Fibroblast of lung (primary cell): ENCODE measurements at regions not wholly inside any gene's neighbourhood (a gene's known extent, or its start where the extent isn't known, plus 50 kb on each side); places are given as distances from the start of the nearest gene placed in this dataset.

ENCODE experiments used
- DNase-seq, 2 donors: peaks; one replicate each; pipeline versions ENCODE4 v3.0.0 to v3.0.0-alpha.2; 2010; ENCODE audit warnings: low read depth in 2 of 2
- H2AFZ ChIP-seq: 2 replicates; pipeline ENCODE4 v1.5.1; 2012; ENCODE audit warnings: low read length, control low read depth, inconsistent platforms
- H3K27ac ChIP-seq: 2 replicates; pipeline ENCODE4 v1.5.1; 2011; ENCODE audit warnings: low read length, control low read depth; ENCODE audit not compliant: insufficient read depth
- H3K27me3 ChIP-seq: 2 replicates; pipeline ENCODE4 v1.5.1; 2011; ENCODE audit warnings: mild to moderate bottlenecking, low read length; ENCODE audit not compliant: control insufficient read depth, insufficient read depth
- H3K36me3 ChIP-seq: 2 replicates; pipeline ENCODE4 v1.5.1; 2011; ENCODE audit warnings: low read length; ENCODE audit not compliant: control insufficient read depth, insufficient read depth
- H3K4me1 ChIP-seq: 2 replicates; pipeline ENCODE4 v1.5.1; 2011; ENCODE audit warnings: low read length; ENCODE audit not compliant: control insufficient read depth, insufficient read depth; ENCODE audit errors: extremely low read depth
- H3K4me2 ChIP-seq: 2 replicates; pipeline ENCODE4 v1.5.1; 2011; ENCODE audit warnings: low read length, control low read depth; ENCODE audit not compliant: insufficient read depth; ENCODE audit errors: extremely low read depth
- H3K4me3 ChIP-seq, 4 experiments: fragments of 200-600 bp in 1 of 4; sonication (generic) in 1 of 4; replicated peaks in 1 of 4; 2 replicates each; pipeline ENCODE4 v1.5.1; 2011 to 2016; ENCODE audit warnings: low read length in 4 of 4, low read depth in 3 of 4, mild to moderate bottlenecking in 3 of 4, control low read depth in 2 of 4, inconsistent platforms in 1 of 4, mixed read lengths in 1 of 4; ENCODE audit not compliant: insufficient read depth in 1 of 4; ENCODE audit errors: control extremely low read depth in 1 of 4
- H3K79me2 ChIP-seq: 2 replicates; pipeline ENCODE4 v1.5.1; 2012; ENCODE audit warnings: mild to moderate bottlenecking, low read length, inconsistent platforms; ENCODE audit not compliant: control insufficient read depth, insufficient read depth
- H3K9ac ChIP-seq: 2 replicates; pipeline ENCODE4 v1.5.1; 2011; ENCODE audit warnings: mild to moderate bottlenecking, low read length, control low read depth; ENCODE audit not compliant: insufficient read depth
- H3K9me3 ChIP-seq: 2 replicates; pipeline ENCODE4 v1.5.1; 2012; ENCODE audit warnings: low read depth, low read length; ENCODE audit not compliant: control insufficient read depth, insufficient read depth
- H4K20me1 ChIP-seq: 2 replicates; pipeline ENCODE4 v1.5.1; 2011; ENCODE audit warnings: low read length; ENCODE audit not compliant: control insufficient read depth, insufficient read depth; ENCODE audit errors: extremely low read depth
- EZH2 ChIP-seq: IDR thresholded peaks from 2 replicates; pipeline ENCODE4 v1.5.1; 2012; ENCODE audit warnings: low read length, control low read depth, mild to moderate bottlenecking; ENCODE audit errors: missing control alignments
- TF ChIP-seq, protein P1 (sequence below), 2 donors: IDR thresholded peaks in 1 of 2; conservative IDR thresholded peaks in 1 of 2; 1 replicate in 1 of 2; 2 replicates in 1 of 2; pipeline ENCODE4 v1.5.1; 2011 to 2012; ENCODE audit warnings: low read length in 2 of 2, control low read depth in 1 of 2, inconsistent platforms in 1 of 2, low read depth in 1 of 2, mild to moderate bottlenecking in 1 of 2

DNA sequence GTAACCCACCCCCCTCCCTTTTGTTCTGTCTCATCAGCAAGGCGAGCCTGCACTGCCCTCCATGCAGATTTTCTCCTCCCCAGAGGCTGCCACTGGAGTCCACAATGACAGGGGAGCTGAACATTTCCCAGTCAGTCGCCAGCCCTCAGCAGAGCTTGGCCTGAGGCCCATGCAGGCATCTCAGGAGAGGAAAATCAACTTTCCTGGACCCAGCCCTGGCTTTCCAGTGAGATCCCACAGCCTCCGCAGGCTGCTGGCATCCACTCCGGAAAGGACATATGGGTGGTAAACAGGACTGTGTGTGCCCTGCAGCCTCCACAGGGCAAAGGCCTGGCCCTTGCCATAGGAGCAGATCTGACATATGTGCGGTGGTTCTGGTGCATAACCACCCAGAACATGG, 253.8 kb downstream of the TNS1 start:
- H2AFZ ChIP-seq: no peak overlapping the region
- H3K4me1 ChIP-seq: no peaks in the 10 kb centered on the region
- H3K27me3 ChIP-seq: no peaks in the 10 kb centered on the region
- H3K9me3 ChIP-seq: no peaks in the 10 kb centered on the region
- TF ChIP-seq, protein P1, sequence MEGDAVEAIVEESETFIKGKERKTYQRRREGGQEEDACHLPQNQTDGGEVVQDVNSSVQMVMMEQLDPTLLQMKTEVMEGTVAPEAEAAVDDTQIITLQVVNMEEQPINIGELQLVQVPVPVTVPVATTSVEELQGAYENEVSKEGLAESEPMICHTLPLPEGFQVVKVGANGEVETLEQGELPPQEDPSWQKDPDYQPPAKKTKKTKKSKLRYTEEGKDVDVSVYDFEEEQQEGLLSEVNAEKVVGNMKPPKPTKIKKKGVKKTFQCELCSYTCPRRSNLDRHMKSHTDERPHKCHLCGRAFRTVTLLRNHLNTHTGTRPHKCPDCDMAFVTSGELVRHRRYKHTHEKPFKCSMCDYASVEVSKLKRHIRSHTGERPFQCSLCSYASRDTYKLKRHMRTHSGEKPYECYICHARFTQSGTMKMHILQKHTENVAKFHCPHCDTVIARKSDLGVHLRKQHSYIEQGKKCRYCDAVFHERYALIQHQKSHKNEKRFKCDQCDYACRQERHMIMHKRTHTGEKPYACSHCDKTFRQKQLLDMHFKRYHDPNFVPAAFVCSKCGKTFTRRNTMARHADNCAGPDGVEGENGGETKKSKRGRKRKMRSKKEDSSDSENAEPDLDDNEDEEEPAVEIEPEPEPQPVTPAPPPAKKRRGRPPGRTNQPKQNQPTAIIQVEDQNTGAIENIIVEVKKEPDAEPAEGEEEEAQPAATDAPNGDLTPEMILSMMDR (conservative IDR thresholded peaks at IDR 0.05 in 1 of 2, IDR thresholded peaks at IDR 0.05 in 1 of 2; ENCODE audit: low read depth in 1 of 2, low read length in 2 of 2): no peak
- no peak for TF ChIP-seq EZH2
- H3K36me3 ChIP-seq: no peaks in the 10 kb centered on the region
- no peak overlapping the region for H3K27ac ChIP-seq
- no peak overlapping the region for H3K9ac ChIP-seq
- no peak overlapping the region for H3K4me3 ChIP-seq
- no peak overlapping the region for H3K4me2 ChIP-seq
- H4K20me1 ChIP-seq: no peaks in the 10 kb centered on the region
- DNase-seq: no peak
- H3K79me2 ChIP-seq: no peaks in the 10 kb centered on the region

GRCh38 chr2:217746808-217747207, 256.0 kb downstream of the TNS1 start:
- no peak overlapping the region for H3K4me2 ChIP-seq
- no peaks in the 10 kb centered on the region for H4K20me1 ChIP-seq
- H3K4me3 ChIP-seq: no peak overlapping the region
- no peak overlapping the region for H2AFZ ChIP-seq
- H3K9me3 ChIP-seq: no peaks in the 10 kb centered on the region
- H3K79me2 ChIP-seq: no peaks in the 10 kb centered on the region
- no peaks in the 10 kb centered on the region for H3K36me3 ChIP-seq
- no peak overlapping the region for H3K9ac ChIP-seq
- H3K27me3 ChIP-seq: no peaks in the 10 kb centered on the region
- TF ChIP-seq, protein P1 (conservative IDR thresholded peaks at IDR 0.05 in 1 of 2, IDR thresholded peaks at IDR 0.05 in 1 of 2; ENCODE audit: low read depth in 1 of 2, low read length in 2 of 2): no peak
- TF ChIP-seq EZH2: no peak
- no peak overlapping the region for H3K27ac ChIP-seq
- peak; percentile 19 to 82 for DNase-seq
- no peaks in the 10 kb centered on the region for H3K4me1 ChIP-seq

- peak in 1 of 2 donors; percentile 17 for DNase-seq
- Histone ChIP-seq H2AFZ (no peak overlapping the region), H3K4me2 (no peak overlapping the region), H3K36me3 (no peaks in the 10 kb centered on the region), H3K4me1 (no peaks in the 10 kb centered on the region), H3K79me2 (no peaks in the 10 kb centered on the region), H3K9me3 (no peaks in the 10 kb centered on the region), H3K9ac (no peak overlapping the region), H4K20me1 (no peaks in the 10 kb centered on the region), H3K27me3 (no peaks in the 10 kb centered on the region), H3K4me3 (no peak overlapping the region), H3K27ac (no peak overlapping the region)
- no peak for TF ChIP-seq EZH2
- TF ChIP-seq, protein P1 (conservative IDR thresholded peaks at IDR 0.05 in 1 of 2, IDR thresholded peaks at IDR 0.05 in 1 of 2; ENCODE audit: low read depth in 1 of 2, low read length in 2 of 2): no peak
Observed at GRCh38 chr2:217743966-217744761, 258.6 kb downstream of the TNS1 start.
